ENCODE measurements at regions not wholly inside any gene's neighbourhood (a gene's known extent, or its start where the extent isn't known, plus 50 kb on each side); places are given as distances from the start of the nearest gene placed in this dataset.
"Not testable (repeated sequence)": the region's sequence is repeated elsewhere in the genome, so short reads cannot be mapped to it uniquely, and the experiment has no call there.

- DNase-seq (ENCODE audit: low read depth) = no peak
These were observed 622.6 kb upstream of the PTCHD4 start for GRCh38 chr6:48733581-48733980.

DNA sequence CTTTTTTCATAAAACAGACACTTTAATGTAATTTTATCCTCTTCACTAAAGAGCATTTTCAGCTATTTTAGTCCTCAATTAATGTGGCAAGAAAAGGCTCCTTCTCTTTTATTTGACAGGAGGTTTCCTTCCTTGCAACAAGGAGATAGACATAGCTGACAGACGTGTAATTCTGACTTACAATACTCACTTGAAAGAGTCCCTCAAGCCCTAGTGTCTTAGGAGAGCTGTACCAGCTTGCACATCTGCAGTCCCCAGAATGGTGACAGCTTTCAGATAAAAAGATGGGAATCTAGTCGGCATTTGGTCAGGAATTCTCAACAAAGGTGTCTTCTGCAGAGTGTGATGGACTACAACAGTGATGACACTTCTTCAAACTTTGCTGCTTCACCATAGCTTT is 603.7 kb upstream of the PTCHD4 start:
- no peak for DNase-seq (ENCODE audit: low read depth)

DNA sequence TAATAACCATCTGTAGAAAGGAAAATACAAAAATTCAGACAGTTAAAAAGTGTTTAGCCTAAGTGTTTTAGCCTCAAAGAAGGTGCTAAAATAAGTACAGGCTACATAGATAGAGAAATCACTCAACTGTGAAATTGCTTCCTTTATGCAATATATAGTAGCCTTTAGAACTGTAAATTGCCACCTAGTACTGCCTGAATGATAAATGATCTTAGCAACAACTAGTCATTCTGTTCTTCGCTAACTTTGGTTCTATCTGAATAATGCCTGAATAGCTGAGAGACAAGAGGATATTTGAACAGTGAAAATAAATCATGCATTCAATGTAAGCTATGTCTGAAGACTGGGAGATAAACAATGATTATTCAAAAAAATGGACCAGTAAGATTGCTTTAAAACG is 603.3 kb upstream of the PTCHD4 start:
- no peak for DNase-seq (ENCODE audit: low read depth)

- no peak for DNase-seq (ENCODE audit: low read depth)
These were observed 602.6 kb upstream of the PTCHD4 start for GRCh38 chr6:48713612-48714011.

DNA sequence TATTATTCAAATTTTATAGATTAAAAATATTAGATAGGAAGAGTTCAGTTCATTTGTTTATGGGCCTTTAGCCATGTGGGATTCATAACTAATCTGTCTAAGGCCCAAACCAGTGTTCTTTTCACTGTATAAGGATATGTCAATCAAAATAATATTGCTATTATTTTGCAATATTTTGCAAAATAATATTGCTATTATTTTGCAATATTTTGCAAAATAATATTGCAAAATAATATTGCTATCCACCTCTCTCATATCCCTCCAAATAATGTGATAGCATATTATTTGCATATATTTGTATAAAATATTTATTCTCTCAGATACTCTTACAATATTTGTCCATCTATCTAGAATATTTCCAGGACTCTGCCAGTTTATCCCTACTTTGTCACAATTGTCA is 595.3 kb upstream of the PTCHD4 start:
- no peak for DNase-seq (ENCODE audit: low read depth)

DNA sequence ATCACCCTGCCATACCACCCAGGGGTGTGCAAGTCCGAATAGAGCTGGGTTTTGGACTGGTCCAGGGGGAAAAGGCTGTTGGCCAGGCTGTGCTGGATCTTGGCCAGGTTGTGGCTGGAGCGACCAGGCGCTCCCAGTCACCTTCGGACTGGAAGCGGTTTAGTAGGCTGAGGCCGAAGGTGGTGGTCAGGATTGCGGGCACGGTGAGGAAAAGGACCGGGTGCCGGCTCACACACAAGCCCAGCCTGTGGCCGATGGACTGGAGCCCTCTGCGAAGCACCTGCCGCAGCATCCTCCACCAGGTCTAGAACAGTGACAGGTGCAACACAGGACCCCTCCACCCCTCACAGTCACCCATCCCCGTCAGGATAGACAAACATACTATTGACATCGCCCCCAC is 590.6 kb upstream of the PTCHD4 start:
- DNase-seq (ENCODE audit: low read depth) = no peak

DNA sequence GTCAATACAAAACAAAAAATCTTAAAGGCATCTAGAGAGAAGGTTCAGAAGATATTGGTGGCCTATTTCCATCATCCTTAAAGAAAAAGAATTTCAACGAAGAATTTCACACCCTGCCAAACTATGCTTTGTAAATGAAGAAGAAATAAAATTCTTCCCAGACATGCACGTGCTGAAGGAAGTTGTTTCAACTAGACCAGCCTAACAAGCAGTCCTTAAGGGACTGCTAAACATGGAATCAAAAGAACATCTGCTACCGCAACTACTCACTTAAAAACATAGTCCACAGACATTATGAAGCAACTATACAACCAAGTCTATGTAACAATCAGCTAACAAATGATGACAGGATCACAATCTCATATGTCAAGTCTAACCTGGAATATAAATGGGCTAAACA is 584.9 kb upstream of the PTCHD4 start:
- DNase-seq (ENCODE audit: low read depth) = no peak

GRCh38 chr6:48691420-48691819 is 580.4 kb upstream of the PTCHD4 start:
- no peak for DNase-seq (ENCODE audit: low read depth)

DNA sequence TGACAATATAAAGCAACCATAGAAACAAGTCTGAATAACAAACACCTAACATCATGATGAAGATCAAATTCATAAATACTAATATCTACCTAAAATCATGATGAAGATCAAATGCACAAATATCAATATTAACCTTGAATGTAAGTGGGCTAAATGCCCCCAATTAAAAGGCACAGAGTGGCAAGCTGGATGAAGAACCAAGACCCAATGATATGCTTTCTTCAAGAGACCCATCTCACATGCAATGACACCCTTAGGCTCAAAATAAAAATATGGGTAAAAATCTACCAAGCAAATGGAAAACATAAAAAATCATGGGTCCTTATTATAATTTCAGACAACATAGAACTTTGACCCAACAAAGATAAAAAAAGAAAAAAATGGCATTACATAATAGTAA is 578.5 kb upstream of the PTCHD4 start:
- DNase-seq (ENCODE audit: low read depth) = no peak

GRCh38 chr6:48678390-48678789 is 567.4 kb upstream of the PTCHD4 start:
- no peak for DNase-seq (ENCODE audit: low read depth)

DNA sequence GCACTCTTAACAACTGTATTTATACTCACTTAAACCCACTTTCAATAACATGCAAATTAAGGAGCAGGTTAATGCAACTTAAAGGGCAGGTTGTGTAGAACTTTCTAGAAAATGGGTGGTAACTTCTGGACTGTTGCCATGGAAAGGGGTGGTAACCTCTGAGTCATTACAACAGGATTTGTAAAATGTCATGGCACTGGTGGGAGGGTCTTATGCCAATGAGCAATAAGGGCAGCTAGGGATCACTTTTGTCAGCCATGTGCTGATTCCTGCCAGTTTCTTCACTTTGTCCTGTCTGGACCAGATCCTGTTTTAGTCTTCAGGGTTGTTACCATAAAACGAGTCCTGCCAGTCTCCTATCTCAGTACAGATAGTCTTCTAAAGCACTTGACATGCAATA is 560.5 kb upstream of the PTCHD4 start:
- DNase-seq (ENCODE audit: low read depth) = no peak

GRCh38 chr6:48670546-48670945 is 559.5 kb upstream of the PTCHD4 start:
- no peak for DNase-seq (ENCODE audit: low read depth)

GRCh38 chr6:48667797-48668196 is 556.8 kb upstream of the PTCHD4 start:
- no peak for DNase-seq (ENCODE audit: low read depth)

- DNase-seq (ENCODE audit: low read depth) = peak; percentile 30
These were observed 553.8 kb upstream of the PTCHD4 start for GRCh38 chr6:48664826-48665225.

GRCh38 chr6:48658915-48659314 is 547.9 kb upstream of the PTCHD4 start:
- DNase-seq (ENCODE audit: low read depth) = no peak

DNA sequence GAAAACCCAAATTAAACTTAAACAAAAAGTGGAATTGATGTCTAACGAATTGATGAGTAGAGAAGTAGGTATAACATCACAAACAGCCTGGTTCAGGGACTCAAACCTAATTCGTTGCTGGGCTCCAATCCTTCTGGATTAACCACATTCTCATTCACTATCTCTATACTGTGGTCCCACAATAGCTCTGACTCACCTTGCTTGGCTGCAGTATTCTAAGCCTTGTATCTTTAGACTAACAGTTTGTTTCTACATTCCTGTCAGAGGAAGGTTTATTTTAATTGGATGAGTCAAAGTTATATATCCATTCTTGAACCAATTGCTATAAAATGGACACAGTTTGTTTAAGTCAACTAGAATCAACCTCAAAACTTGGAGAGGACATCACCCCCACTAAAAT is 530.5 kb upstream of the PTCHD4 start:
- DNase-seq (ENCODE audit: low read depth) = peak; percentile 7

DNA sequence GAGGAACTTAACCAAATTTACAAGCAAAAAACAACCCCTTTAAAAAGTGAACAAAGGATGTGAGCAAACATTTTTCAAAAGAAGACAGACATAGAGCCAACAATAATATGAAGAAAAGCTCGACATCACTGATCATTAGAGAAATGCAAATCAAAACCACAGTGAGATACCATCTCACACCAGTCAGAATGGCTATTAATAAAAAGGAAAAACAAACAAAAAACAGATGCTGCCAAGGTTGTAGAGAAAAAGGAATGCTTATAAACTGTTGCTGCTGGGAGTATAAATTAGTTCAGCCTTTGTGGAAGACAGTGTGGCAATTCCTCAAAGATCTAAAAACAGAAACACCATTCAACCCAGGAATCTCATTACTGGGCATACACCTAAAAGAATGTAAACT is 527.8 kb upstream of the PTCHD4 start:
- DNase-seq (ENCODE audit: low read depth) = not testable (repeated sequence)

DNA sequence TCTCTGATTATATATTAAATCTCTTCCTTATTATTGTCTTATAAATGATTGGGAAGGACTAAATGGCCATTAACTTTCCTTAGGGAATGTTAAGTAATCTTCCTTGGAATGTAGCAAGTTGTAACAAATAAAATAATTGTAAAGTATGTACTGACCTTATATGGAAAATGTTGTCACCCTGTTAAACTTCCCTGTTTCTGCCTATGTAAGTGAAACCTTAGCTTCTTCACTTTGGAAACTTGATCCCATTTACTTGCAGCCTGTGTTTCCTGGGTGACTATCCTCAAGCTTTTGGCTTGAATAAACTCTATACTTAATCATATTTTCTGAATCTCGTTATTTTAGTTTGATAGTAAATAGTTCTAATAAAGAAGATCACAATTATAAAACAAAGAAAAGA is 519.5 kb upstream of the PTCHD4 start:
- no peak for DNase-seq (ENCODE audit: low read depth)

DNA sequence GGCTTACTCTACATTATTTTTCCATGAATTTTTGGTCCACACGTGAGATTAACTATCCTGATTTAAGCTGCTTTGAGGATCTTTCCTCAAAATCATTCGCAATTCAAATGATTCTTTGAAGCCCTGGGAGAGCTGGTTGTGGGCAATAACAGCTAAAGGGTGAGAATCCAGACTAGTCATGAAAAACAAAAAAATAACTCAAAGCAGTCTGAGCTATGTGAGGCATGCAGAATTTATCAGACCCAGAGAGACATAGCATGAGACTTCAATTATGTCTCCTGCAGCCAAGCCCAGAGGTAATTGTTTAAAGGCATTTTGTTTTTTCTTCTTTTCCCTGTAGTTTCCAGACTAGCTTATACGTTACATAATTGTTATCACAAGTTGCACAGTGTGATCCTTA is 517.3 kb upstream of the PTCHD4 start:
- no peak for DNase-seq (ENCODE audit: low read depth)

GRCh38 chr6:48626421-48626820 is 515.4 kb upstream of the PTCHD4 start:
- DNase-seq (ENCODE audit: low read depth) = no peak

DNA sequence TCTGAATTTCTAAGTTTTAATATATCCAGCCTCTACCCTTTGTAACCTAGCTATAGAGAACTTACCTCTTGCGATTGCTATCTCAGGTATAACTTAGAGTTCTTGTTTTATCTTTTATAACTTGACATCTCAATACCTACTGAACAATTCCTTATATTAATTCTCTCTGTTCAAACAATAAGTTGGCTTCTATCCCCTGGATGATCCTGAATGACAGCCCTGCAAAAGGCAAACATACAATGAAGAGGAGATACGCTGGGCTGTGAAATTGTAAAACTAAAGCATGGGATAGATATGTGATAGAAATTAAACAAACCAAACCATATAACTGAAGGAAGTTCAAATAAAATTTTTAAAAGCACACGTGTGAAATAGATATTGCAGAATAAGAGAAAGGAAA is 513.6 kb upstream of the PTCHD4 start:
- DNase-seq (ENCODE audit: low read depth) = no peak

- no peak for DNase-seq (ENCODE audit: low read depth)
These were observed 508.8 kb upstream of the PTCHD4 start for GRCh38 chr6:48619771-48620170.

GRCh38 chr6:48615041-48615440 is 504.0 kb upstream of the PTCHD4 start:
- DNase-seq (ENCODE audit: low read depth) = peak; percentile 38

- DNase-seq (ENCODE audit: low read depth) = no peak
These were observed 503.3 kb upstream of the PTCHD4 start for GRCh38 chr6:48614326-48614725.

DNA sequence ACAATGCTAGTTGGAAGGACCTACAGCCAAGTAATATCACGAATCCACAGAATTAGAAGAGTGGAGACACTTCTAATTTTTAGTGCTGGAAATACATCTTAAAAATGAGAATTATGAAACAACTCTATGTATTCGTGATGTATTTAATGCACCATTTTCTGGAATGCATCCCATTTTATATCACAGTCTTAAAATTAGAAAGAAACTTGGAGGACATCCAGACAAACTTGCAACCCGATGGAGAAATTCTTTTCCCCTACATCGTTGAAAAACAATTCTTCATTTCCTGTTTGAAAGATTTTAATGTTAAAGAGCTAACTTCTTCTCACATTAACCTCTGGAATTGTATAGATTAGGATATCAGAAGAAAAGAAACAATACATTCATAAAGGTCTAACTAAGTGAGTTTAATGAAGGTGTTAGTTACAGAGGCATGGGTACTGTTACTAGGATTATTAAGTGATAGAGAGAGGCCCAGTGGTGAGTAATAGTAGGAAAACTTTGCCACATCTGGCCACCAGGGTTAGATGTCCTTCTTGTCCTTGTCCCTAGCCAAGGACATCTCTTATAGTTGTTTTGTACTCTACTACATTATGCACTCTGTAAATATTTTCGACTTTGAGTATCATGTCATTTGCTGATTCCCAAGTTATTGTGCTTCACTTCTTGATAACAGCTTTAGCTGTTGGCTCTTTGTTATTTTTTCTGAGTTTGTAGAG is 502.4 kb upstream of the PTCHD4 start:
- DNase-seq (ENCODE audit: low read depth) = no peak

Data from stromal cell of bone marrow (primary cell).